Hepatocyte (in vitro differentiated cells): ENCODE measurements at regions not wholly inside any gene's neighbourhood (a gene's known extent, or its start where the extent isn't known, plus 50 kb on each side); places are given as distances from the start of the nearest gene placed in this dataset.

Experiments used
- DNase-seq: peaks from one replicate; pipeline ENCODE4 v3.0.0-alpha.2; 2016; ENCODE audit warnings: low spot score
- H2AFZ ChIP-seq: fragments of 200-600 bp; sonication (generic); 2 replicates; pipeline ENCODE4 v1.6.0; 2016; ENCODE audit warnings: antibody characterized with exemption, mild to moderate bottlenecking
- H3K27ac ChIP-seq: fragments of 200-600 bp; sonication (generic); 2 replicates; pipeline ENCODE4 v1.5.1; 2016; ENCODE audit warnings: mild to moderate bottlenecking
- H3K27me3 ChIP-seq: fragments of 200-600 bp; sonication (generic); 2 replicates; pipeline ENCODE4 v1.6.1; 2016
- H3K36me3 ChIP-seq: fragments of 200-600 bp; sonication (generic); replicated peaks from 2 replicates; pipeline ENCODE4 v1.5.1; 2016; ENCODE audit warnings: low read depth; ENCODE audit not compliant: insufficient read depth
- H3K4me1 ChIP-seq: fragments of 200-600 bp; sonication (generic); 2 replicates; pipeline ENCODE4 v1.5.1; 2016; ENCODE audit warnings: mild to moderate bottlenecking, moderate library complexity; ENCODE audit not compliant: insufficient read depth
- H3K4me2 ChIP-seq: fragments of 200-600 bp; sonication (generic); 2 replicates; pipeline ENCODE4 v1.6.0; 2016
- H3K4me3 ChIP-seq: fragments of 200-600 bp; sonication (generic); 2 replicates; pipeline ENCODE4 v1.5.1; 2016; ENCODE audit warnings: mild to moderate bottlenecking
- H3K79me2 ChIP-seq: fragments of 200-600 bp; sonication (generic); 2 replicates; pipeline ENCODE4 v1.6.0; 2017; ENCODE audit warnings: mild to moderate bottlenecking
- H3K9me2 ChIP-seq: fragments of 200-600 bp; sonication (generic); replicated peaks from 2 replicates; pipeline ENCODE4 v1.6.0; 2017; ENCODE audit warnings: mild to moderate bottlenecking; ENCODE audit not compliant: insufficient read depth
- H3K9me3 ChIP-seq: fragments of 200-600 bp; sonication (generic); 2 replicates; pipeline ENCODE4 v1.5.1; 2016; ENCODE audit warnings: low read depth, mild to moderate bottlenecking
- H4K20me1 ChIP-seq: fragments of 200-600 bp; sonication (generic); 2 replicates; pipeline ENCODE4 v1.6.0; 2016; ENCODE audit warnings: mild to moderate bottlenecking; ENCODE audit not compliant: insufficient read depth, poor library complexity, severe bottlenecking
- EZH2 ChIP-seq: fragments of 200-600 bp; sonication (generic); IDR thresholded peaks from 2 replicates; pipeline ENCODE4 v1.6.1; 2016; ENCODE audit warnings: antibody characterized with exemption, mild to moderate bottlenecking, borderline replicate concordance
- EZH2phosphoT487 ChIP-seq: fragments of 200-600 bp; sonication (generic); IDR thresholded peaks from one replicate; pipeline ENCODE4 v1.6.1; 2018; ENCODE audit warnings: antibody characterized with exemption, mild to moderate bottlenecking, low read depth, moderate library complexity; ENCODE audit not compliant: unreplicated experiment, severe bottlenecking
- WGBS: methylation state at CpG from one replicate; pipeline ENCODE4 v1.1.6; 2016; ENCODE audit warnings: low lambda C conversion rate; ENCODE audit errors: missing lambda C conversion rate; 5-methylcytosine and 5-hydroxymethylcytosine counted together
- TF ChIP-seq, protein P1 (sequence below): fragments of 200-600 bp; sonication (generic); IDR thresholded peaks from 2 replicates; pipeline ENCODE4 v1.5.1; 2016; ENCODE audit warnings: antibody characterized with exemption, mild to moderate bottlenecking; ENCODE audit not compliant: poor library complexity

DNA sequence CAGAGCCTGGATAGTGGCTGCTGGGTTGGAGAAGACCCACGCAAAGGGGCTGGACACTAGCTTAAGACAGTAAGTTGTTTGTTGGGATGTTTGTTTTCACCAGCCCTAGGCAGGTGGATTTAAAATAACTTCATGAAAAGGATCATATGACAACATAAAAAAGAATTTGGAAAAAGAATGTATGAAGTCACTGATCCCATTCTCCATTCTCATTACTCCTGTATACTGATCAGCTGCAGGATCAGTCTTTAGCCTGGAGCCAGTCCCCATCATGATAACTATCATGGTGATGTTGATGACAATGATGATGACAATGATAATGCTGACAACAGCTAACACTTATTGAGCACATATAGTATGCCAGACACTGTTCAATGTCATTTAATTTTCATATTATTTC is 92.1 kb upstream of the IFNE start:
- no peaks in the 10 kb centered on the region for H3K36me3 ChIP-seq
- no peak overlapping the region for H3K4me2 ChIP-seq
- no peak overlapping the region for H3K4me3 ChIP-seq
- H4K20me1 ChIP-seq = no peaks in the 10 kb centered on the region
- no peak for DNase-seq
- 96% methylated on average over 1 of the region's 1 CpG for WGBS
- H2AFZ ChIP-seq = no peak overlapping the region
- H3K27me3 ChIP-seq = no peaks in the 10 kb centered on the region
- H3K9me3 ChIP-seq = no peaks in the 10 kb centered on the region
- no peaks in the 10 kb centered on the region for H3K9me2 ChIP-seq
- H3K79me2 ChIP-seq = no peaks in the 10 kb centered on the region
- TF ChIP-seq, protein P1, sequence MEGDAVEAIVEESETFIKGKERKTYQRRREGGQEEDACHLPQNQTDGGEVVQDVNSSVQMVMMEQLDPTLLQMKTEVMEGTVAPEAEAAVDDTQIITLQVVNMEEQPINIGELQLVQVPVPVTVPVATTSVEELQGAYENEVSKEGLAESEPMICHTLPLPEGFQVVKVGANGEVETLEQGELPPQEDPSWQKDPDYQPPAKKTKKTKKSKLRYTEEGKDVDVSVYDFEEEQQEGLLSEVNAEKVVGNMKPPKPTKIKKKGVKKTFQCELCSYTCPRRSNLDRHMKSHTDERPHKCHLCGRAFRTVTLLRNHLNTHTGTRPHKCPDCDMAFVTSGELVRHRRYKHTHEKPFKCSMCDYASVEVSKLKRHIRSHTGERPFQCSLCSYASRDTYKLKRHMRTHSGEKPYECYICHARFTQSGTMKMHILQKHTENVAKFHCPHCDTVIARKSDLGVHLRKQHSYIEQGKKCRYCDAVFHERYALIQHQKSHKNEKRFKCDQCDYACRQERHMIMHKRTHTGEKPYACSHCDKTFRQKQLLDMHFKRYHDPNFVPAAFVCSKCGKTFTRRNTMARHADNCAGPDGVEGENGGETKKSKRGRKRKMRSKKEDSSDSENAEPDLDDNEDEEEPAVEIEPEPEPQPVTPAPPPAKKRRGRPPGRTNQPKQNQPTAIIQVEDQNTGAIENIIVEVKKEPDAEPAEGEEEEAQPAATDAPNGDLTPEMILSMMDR = no peak
- no peak for TF ChIP-seq EZH2phosphoT487
- TF ChIP-seq EZH2 = no peak
- peaks cover 6% of the 10 kb centered on the region for H3K4me1 ChIP-seq
- no peak overlapping the region for H3K27ac ChIP-seq

DNA sequence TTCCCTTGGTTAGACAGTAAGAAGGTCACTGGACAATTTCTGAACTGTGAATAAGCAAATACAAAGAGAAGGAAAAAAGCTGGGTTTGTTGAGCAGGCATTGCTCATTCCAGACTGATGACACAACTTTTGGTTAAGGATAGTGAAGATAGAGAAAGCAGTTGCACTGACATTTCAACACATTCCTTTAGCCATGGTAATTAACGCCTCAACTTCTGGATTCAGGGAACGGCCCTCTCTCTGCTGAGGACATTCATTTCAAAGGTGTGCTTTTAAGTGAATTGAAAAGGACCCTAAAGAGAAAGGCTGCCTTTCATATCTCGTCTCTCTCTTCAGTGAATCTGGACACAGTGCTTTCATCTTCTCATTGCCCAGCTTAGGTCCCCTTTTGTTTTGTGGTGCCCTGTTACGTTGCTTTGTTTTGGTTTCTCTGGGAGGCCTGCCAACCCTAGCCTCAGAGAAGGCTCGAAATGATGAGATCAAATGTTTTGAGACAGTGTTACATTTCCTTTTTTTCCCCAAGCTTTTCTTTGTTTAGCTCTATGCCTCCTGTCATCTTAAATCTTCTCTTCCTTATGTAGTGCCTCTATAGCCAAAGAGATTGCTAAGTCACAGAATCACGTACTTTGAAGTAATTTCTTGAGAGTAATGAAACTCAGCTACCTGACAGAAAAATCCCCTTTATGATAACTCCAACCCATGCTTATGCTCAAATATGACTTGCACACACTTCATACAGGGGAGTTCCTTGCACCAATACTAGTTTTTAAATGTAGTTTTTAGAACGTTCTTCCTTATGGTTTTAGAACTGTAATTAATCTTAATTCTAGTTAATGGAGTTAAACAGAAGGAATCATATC is 94.4 kb upstream of the IFNE start:
- Histone ChIP-seq H3K36me3 (no peaks in the 10 kb centered on the region), H3K4me3 (no peak overlapping the region), H3K9me3 (no peaks in the 10 kb centered on the region), H4K20me1 (no peaks in the 10 kb centered on the region), H3K4me1 (peaks cover 6% of the 10 kb centered on the region), H3K27ac (peak overlapping the region; percentile 51), H2AFZ (peak overlapping the region; percentile 0), H3K9me2 (no peaks in the 10 kb centered on the region), H3K27me3 (no peaks in the 10 kb centered on the region), H3K4me2 (peak overlapping the region; percentile 50), H3K79me2 (no peaks in the 10 kb centered on the region)
- 34% methylated on average over 7 of the region's 7 CpGs for WGBS
- peak; percentile 38 for DNase-seq
- TF ChIP-seq, protein P1 = no peak
- TF ChIP-seq EZH2 = no peak
- no peak for TF ChIP-seq EZH2phosphoT487

DNA sequence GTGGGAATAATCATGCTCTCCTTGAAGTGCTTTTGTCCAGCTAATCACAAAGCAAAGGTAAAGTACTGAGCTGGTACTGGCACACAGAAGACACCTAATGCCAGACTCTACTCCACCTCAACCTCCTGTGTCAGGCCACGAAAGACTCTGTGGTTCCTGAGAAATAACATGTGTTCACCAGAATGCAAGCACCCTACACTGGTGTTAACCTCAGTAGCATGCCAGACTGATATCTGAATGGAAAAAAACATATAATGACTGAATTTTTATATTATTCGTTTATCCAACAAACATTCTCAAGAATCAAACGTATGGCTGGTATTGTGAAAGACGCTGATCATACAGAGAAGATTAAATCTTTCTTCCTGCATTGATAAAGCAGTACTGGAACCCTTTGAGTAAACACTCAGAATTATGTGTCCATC is 97.1 kb upstream of the IFNE start:
- Histone ChIP-seq H3K9me2 (no peaks in the 10 kb centered on the region), H4K20me1 (no peaks in the 10 kb centered on the region), H3K27ac (no peak overlapping the region), H3K79me2 (no peaks in the 10 kb centered on the region), H3K27me3 (no peaks in the 10 kb centered on the region), H2AFZ (no peak overlapping the region), H3K4me2 (no peak overlapping the region), H3K4me1 (peaks cover 6% of the 10 kb centered on the region), H3K36me3 (no peaks in the 10 kb centered on the region), H3K9me3 (no peaks in the 10 kb centered on the region), H3K4me3 (no peak overlapping the region)
- DNase-seq = no peak
- TF ChIP-seq, protein P1 = no peak
- TF ChIP-seq EZH2phosphoT487 (no peak), EZH2 (no peak)
- WGBS = 75% methylated on average over 4 of the region's 4 CpGs
